HG02623 (cell line): ENCODE measurements at regions not wholly inside any gene's neighbourhood (a gene's known extent, or its start where the extent isn't known, plus 50 kb on each side); places are given as distances from the start of the nearest gene placed in this dataset.
A peak's percentile ranks its signal among the peaks of the same experiment; 100 is the strongest.
"Not testable (repeated sequence)": the region's sequence is repeated elsewhere in the genome, so short reads cannot be mapped to it uniquely, and the experiment has no call there.

ENCODE experiments used
- ATAC-seq: cut with Tn5 transposase; IDR thresholded peaks from one replicate; pipeline ENCODE4 v1.9.1; 2021; ENCODE audit warnings: moderate library complexity; ENCODE audit not compliant: unreplicated experiment

DNA sequence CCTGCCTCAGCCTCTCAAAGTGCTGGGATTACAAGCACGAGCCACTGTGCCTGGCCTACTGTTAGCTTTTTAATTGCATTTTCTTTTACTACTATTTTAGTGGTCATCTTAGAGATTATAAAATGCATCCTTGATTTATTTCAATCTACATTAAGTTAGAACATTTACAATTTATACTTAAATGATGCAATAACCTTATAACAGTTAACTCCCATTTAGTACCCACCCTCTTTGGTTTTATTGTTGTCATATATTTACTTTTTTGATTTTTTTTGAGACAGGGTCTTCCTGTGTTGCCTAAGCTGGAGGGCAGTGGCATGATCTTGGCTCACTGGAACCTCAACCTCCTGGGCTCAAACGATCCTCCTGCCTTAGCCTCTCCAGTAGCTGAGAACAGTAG is 77.3 kb downstream of the PPCDC start:
- no peak for ATAC-seq

- peak; percentile 48 for ATAC-seq
Observed at GRCh38 chr15:75104804-75105557, 81.6 kb downstream of the PPCDC start.

DNA sequence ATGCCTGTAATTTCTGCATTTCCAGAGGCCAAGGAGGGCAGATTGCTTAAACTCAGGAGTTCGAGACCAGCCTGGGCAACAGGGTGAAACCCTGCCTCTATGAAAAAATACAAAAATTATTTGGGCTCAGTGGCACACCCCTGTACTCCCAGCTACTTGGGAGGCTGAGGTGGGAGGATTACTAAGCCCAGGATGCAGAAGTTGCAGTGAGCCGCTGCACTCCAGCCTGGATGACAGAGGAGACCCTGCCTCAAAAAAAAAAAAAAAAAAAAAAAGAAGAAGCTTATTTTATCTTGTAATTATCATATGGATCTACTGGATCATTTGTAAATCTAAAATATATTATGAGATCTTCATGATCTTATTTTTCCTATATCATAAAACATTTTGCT is 84.1 kb downstream of the PPCDC start:
- ATAC-seq = no peak

GRCh38 chr15:75107908-75108838 is 84.8 kb downstream of the PPCDC start:
- ATAC-seq = no peak

DNA sequence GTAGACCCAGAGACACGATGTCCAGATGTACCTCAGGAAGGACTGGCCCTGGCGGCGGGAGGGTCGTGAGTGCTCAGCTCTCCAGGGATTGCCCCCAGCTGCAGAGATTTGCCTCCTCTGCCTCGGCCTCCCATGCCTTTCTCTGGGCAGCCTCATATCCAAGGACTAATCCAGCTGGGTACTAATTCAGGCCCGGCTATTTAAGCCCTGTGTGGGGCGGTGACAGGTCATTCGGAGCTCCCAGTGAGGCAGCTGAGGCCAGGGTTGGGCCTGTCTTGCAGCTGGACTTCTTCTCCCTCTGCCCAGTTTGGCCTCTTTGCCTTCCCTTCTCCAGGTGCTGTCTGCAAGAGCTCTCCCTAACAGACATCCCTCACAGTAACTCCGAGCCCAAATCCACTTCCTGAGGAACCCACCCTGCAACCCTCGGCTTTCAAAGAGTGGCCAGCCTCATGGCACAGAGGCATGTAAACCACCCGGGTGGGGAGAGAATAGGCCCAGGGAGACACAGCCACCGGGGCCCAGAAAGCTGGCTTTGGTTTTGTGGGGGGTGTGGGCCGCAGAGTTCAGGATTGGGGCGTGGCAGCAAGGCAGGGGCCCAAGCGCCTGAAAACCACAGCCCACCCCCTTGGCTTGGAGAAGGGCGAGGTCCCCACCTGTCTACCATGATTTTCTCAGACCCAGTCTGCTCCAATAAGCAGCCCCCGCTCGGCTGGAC is 85.8 kb downstream of the PPCDC start:
- no peak for ATAC-seq

- ATAC-seq = no peak
Observed at GRCh38 chr15:75109736-75110130, 86.3 kb downstream of the PPCDC start.

DNA sequence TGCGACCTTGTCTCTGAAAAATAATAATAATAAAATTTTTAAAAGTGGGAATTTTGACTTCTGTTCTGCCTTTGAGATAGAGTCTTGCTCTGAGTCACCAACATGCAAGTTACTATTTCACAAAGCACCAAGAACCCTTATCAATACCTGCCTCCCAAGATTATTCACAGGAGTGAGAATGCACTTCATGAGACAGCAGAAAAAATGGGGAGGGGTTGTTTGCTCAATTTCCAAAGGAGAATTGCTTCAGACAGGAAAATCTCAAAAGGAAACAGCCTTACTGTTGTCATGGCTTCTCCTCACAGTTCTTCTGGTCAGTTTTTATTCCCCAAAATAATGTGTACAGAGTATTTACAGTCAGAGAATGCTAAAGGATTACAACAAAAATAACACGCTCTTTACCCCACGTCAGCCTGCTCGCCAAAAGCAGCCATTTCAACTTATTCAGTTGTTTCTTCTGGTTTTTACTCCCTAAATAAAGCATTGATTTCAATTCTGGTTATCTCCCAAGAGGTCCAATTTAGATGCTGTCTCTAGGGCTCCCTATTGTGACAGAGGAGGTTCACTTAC is 89.0 kb downstream of the PPCDC start:
- no peak for ATAC-seq

DNA sequence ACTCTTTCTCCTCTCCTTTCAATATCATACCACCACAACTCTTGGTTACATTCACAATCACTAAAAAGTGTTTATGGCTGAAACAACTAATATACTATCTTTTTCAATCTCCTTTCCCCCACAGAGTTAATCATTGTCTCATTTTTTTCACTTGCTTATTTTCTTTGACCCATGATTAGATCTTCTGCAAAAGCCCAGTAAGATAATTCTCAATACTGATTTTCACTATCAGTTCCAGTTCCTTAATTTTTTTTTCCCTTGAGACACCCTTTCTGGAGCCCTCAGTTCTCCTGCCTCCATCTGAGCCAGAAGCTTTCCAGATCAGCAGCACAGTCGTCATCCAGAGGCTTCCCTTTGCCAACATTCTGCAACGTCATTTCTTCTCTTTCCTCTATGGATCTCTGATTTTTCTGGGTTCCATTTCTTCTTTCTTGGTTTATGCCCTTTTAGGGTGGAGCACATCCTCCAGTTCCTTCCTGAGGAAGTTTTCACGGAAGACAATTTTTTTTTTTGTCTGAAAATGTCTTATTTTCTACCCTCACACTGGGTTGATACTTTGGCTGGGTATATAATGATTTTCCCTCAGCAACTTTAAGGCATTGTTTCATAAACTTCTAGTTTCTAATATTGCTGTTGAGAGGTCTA is 88.7 kb upstream of the C15orf39 start:
- peak; percentile 38 for ATAC-seq

- no peak for ATAC-seq
Observed at GRCh38 chr15:75114327-75114726, 87.4 kb upstream of the C15orf39 start.

DNA sequence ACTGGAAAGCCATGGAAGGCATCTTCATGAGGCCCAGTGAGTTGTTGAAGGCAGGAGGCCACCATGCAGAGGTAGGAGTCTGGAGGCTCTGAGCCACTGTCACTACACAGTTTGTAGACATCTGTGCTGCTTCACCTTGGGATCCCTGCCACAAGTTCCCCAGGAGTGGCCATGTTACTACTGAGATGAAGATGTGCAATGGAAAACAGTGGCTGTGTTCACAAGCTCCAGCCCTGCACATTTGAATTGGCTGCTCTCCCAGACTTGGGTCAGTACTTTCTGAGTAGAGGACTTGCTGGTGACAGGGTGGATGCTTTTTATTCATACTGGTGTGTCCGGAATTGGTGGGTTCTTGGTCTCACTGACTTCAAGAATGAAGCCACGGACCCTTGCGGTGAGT is 86.9 kb upstream of the C15orf39 start:
- no peak for ATAC-seq

DNA sequence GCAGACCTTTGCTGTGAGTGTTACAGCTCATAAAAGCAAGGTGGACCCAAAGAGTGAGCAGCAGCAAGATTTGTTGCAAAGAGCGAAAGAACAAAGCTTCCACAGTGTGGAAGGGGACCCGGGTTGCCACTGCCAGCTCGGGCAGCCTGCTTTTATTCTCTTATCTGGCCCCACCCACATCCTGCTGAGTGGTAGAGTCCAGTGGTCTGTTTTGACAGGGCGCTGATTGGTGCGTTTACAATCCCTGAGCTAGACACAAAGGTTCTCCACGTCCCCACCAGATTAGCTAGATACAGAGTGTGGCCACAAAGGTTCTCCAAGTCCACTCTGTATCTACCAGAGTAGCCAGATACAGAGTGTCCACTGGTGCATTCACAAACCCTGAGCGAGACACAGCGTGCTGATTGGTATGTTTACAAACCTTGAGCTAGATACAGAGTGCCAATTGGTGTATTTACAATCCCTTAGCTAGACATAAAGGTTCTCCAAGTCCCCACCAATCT is 86.2 kb upstream of the C15orf39 start:
- ATAC-seq = not testable (repeated sequence)

DNA sequence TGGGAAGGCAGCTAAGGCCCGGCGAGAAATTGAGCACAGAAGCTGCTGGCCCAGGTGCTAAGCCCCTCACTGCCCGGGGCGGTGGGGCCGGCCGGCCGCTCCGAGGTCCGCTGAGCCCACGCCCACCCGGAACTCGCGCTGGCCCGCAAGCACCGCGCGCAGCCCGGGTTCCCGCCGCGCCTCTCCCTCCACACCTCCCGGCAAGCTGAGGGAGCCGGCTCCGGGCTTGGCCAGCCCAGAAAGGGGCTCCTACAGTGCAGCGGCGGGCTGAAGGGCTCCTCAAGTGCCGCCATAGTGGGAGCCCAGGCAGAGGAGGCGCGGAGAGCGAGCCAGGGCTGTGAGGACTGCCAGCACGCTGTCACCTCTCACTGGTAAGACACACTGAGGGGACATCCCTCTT is 85.5 kb upstream of the C15orf39 start:
- ATAC-seq = not testable (repeated sequence)

DNA sequence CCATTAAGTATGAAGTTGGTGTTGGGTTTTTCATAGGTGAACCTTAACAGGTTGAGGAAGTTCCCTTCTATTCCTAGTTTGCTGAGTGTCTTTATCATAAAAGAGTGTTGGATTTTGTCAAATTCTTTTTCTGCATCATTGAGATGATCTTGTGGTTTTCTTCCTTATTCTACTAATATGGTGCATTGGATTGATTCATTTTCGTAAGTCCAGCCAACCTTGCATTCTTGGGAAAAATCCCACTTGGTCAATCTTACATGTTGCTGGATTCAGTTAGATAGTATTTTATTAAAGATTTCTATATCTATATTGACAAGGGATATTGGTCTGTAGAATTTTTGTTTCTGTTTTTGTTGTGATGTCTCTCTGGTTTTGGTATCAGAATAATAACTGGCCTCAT is 83.7 kb upstream of the C15orf39 start:
- ATAC-seq = no peak

- not testable (repeated sequence) for ATAC-seq
Observed at GRCh38 chr15:75119312-75119711, 82.4 kb upstream of the C15orf39 start.

GRCh38 chr15:75121491-75121890 is 80.2 kb upstream of the C15orf39 start:
- ATAC-seq = no peak

DNA sequence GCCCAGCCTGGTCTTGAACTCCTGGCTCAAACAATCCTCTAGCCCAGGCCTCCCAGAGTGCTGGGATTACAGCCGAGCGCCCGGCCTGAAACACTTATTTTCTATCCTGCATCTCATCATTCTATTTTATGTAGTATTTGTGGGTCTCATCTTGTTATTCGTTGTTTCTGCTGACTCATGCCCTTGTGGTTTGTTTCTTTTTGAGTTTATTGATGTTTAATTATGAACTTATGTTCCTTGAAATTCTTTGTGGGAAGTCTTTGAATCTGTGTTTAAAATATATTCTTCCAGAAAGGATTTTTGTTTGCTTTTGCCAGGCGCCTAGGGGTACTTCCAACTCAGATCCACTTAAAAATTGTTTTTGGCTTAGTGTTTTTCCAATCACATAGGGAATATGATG is 78.3 kb upstream of the C15orf39 start:
- no peak for ATAC-seq

DNA sequence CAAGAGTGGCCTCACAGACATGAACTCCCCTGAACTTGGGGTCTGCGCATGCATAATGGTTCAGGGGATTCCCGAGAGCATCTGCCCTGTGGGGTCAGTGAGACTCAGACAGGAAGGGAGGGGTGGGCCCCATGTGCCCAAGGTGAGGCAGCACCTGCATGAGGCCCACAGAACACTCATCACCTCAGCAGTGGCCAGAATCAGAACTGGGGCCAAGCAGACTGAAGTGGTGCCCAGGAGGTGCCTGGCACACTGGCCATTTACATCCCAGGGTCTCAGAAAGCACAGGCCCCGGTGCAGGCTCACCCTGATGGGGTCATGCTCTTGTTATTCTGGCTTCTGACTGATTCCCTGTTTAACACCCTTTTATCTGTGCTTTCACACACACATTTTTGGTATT is 77.4 kb upstream of the C15orf39 start:
- not testable (repeated sequence) for ATAC-seq

DNA sequence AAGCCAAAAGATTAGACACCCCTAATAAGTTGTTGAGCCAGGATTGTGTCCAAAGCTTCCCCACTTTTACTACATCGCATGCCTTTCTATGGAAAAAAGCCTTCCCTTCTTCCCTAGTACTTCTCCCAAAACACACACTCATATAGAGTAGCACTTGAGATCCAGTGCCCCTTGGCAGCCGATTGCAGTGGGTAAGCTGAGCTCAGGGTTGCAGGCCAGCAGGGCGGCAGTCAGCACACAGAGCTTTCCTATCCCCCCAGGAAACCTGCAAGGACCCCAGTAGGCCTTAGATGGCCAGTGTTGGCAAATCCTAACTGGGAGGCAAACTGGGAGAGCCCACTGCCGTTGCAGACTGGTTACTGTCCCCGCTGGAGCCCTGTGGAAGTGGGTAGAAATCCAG is 75.7 kb upstream of the C15orf39 start:
- no peak for ATAC-seq

DNA sequence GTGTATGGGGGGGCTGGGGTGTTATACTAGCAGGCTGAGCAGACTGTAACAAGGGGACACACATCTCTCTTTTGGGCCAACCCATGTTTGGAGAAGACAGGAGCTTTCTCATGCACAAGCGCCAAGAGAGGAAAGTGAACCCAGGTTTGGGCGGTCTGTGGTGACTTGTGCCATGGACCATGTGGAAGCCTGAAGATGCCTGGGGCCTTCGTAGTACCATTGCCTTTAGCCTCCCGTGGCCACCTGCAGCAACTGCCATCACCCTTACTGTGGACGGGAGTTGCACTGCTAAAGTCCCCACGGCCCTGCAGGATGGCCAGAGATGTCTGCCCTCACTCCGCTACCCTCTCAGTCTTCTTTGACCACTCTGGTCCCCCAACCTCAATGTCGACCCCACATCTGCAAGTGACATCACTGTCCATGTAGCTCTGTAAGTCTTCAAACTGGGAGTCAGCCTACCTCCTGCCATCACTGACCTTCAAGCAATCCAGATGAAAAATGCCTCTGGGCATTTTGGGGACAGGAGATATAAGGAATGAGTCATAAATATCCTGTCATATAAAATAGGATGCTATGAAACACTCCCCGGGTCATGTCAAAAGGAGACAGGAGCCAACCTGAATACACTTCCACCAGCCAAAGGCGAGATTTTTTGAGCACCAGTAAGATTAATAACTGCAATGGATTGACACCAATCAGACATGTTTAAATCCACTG is 74.7 kb upstream of the C15orf39 start:
- no peak for ATAC-seq

DNA sequence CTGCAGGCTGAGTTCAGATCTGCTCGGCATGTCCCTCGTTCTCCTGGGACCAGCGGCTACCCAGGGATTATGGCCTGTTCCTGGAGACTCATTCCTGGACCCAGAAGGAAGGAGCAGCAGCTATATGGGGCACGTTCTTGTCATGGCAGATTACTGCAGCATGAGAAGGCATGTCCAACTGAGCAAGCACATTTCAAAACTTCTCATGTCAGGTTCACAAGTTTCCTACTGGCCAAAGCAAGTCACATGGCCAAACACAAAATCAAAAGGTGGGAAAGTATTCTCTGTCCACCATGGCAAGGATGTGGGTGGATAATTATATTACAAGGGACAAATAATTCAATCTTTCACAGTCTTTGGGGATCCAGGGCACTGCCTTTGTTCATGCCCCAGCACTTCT is 71.9 kb upstream of the C15orf39 start:
- no peak for ATAC-seq
